ENCODE measurements at regions not wholly inside any gene's neighbourhood (a gene's known extent, or its start where the extent isn't known, plus 50 kb on each side); places are given as distances from the start of the nearest gene placed in this dataset.

DNA sequence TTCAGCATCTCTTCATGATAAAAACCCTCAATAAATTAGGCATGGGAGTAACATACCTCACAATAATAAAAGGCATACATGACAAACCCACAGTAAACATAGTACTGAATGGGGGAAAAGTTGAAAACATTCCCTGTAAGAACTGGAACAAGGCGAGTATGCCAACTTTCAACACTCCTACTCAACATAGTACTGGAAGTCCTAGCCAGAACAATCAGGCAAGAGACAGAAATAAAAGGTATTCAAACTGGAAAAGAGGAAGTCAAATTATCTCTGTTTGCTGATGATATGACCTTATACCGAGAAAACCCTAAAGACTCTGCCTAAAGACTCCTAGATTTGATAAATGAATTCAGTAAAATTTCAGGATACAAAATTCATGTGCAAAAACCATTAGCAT, 167.6 kb downstream of the TMEM38B start:
- no peak for DNase-seq (ENCODE audit: low read depth)

DNA sequence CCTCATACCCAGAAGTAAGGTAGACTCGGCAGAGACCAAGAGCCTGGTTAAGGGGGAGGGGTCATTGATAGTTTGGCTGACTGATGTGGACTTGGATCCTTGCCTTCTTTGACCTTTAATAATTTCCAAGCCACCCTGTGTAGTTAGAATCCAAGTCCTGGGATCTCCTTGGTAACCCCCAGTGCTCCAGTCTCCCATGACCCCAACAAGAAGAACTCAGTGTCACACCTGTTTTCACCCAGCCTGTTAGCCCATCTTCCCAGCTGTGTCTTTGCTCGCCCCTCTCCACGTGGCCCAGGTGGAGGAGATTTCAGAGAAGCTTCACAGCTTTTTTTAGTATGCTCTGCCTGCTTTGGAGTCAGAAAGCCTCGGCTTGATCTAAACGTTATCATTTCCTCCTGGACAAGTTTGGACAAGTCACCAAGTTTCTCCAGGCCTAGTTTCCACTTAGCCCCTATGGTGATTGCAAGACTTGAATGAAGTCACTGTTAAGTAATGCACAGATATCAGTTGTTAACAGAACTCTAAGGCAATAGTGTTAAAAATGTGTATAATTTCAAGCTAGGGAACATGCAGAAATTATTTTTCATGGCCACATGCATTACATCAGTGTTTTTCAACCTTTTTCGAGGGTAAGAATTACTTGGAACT, 170.0 kb downstream of the TMEM38B start:
- no peak for DNase-seq (ENCODE audit: low read depth)

DNA sequence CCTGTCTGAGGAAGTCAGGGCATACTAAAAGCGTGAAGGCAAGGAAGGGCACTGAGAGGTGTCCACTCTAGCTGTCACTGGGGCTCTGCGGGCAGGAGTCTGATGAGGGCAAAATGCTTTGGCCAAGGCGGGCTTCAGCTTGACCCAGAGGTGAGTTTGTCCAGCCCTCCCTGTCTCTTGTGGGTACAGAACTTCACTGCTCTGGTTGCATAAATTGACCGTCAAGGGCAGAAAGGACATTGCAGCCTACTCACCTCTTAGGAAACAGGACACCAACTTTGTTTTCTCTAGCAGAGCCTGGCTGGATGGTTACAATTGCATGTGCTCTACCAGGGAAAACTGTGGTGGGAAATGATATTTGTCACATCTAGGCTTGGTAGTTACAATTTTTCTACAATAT, 170.9 kb downstream of the TMEM38B start:
- no peak for DNase-seq (ENCODE audit: low read depth)

DNA sequence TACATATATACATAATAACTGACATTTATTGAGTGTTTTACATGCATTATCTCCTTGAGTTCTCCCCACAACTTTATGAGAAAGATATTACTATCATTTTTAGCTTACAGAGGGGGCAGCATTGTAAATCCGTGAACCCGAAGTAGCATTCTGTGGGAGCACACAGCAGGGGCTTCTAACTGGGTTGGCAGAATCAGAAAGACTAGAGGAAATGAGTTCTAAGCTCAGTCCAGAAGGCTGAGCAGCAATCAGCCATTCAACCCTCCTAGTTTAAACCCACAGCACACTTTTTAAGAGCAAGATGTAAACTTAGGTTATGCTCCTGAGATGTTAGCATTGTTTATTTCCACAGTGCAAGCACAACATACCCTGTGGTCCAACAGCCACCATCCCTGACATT, 177.2 kb downstream of the TMEM38B start:
- DNase-seq (ENCODE audit: low read depth): no peak

DNA sequence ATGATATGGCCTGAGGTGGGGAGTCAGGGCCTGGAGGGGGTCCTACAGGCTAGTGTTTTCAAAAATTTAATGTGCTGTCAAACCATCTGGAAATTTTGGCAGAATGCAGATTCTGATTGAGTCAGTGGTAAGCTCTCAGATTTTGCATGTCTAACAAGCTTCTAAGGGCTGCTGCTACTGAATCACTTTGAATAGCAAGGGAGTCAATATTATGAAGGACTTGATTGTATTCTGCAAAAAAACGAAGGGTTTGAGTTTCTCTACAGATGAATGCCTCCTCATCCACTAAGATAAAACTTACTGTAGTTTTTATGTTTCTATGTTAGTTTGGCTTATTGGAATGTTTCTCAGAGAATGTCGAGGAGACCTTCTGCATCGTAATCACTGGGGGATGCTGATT, 179.5 kb downstream of the TMEM38B start:
- no peak for DNase-seq (ENCODE audit: low read depth)

DNA sequence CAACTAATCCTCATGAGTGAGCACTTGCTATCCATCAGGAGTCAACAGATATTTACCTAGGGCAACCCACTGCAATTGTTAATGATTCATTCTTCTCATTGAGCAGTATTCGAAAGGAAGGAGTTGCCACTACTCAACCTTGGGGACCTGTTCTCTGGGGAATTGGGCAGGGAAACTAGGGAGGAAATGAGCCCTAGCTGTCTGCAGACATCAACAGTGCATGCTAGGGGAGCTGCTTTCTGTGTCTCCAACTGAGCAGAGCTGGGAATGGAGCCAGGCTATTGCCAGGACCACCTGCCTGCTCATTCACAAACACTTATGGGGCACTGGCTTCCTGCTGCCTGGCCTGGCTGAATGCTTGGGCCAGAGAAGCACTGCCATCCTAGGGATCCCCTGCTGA, 183.4 kb downstream of the TMEM38B start:
- DNase-seq (ENCODE audit: low read depth): no peak

DNA sequence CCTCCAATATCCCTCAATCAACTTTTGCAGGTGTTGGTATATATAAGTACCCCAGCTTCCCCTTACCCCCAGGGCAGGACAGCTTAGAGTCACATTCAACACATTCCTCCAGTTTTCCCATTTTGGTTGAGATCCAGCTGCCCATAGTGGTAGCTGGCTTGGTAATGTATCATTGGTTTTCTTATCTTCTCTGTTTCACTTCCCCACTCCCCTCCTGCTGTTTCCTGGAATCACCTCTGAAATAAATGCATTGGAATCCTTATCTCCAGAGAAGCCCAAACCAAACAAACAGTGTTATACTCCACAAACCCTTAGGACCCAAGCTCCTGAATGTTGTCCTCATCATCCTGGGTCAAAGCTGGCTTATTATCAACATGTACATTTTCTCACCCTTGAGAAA, 184.8 kb downstream of the TMEM38B start:
- DNase-seq (ENCODE audit: low read depth): no peak

DNA sequence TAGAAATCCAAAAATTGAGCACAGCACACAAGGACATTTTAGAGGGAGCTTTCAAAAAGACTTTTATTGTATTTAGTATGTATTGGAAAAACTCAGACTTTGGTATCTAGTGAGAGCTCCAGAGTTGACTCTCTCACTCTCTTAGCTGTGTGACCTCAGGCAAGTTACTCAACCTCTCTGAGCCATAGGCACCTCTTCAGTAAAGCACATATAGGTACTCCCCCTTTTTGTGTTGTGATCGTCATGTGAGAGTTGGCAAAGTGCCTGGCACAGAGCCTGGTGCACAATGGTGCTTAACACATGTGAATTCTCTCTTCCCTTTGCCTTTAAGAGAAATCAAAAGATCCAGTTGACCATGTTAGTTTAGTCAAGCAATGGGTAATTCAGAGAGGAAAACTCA, 186.2 kb downstream of the TMEM38B start:
- no peak for DNase-seq (ENCODE audit: low read depth)

DNA sequence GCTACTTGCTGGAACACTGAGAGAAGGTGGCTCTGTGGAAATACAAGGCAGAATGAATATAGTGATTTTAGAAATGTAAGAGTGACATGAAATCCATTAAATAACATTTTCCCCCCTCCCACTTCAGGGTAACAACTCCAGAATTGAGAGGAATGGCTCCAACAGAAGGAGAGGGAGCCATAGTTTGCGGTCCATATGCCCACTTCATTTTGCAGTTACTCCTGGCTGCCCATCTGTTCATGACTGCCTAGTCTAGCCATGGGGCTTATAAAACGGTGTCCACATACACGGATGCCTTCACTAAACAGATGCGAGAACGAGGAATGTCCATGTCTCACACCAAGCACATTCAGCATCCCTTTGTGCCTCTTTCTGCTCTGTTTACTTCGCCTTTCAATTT, 186.7 kb downstream of the TMEM38B start:
- DNase-seq (ENCODE audit: low read depth): no peak

DNA sequence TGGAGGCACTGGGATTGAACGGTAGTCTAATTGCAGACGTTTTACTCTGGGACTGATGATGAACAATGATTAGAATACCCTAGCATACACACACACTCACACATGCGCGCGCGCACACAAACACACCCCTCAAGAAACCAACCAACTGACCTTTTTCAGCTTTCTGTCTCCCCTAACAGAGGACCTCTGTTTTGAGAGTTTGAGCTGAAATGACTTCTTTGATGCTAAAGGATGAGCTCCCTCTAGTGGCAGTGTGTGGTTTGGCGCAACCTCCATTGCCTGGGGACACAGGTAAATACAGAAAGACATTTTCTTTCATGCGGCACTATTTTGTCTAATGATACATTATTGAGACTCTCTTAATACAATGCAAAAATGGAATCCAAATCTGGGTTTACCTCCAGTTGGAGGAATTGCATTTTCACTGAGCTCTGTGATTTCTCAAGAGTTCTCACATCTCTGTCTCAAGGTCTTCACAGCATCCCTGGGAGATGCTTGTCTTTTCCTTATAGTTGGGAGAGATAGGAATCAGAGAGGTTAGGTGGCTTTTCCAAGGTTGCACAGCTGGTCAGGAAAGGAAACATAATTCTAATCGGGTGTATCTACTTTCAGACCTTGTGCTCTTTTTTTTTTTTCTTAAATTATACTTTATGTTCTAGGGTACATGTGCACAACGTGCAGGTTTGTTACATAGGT, 187.5 kb downstream of the TMEM38B start:
- peak; percentile 43 for DNase-seq (ENCODE audit: low read depth)

DNA sequence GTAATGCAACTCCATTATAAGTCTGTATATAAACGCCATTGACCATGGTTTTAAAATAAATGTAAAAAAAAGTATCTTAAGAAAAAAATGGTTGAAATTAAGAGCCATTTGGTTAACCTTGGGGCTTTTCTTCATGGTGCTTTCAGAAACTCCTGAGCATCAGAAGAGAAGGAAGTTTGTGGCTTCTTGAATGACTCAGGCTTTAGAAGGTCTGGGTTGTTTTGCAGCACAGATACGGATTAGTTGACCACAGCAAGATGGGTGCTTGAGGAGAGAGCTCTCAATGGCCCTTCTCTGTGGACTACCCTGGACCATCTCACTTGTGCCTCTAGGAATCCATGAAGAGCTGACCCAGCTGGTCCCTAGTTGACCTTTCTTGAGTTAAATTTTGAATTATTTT, 189.5 kb downstream of the TMEM38B start:
- DNase-seq (ENCODE audit: low read depth): no peak

DNA sequence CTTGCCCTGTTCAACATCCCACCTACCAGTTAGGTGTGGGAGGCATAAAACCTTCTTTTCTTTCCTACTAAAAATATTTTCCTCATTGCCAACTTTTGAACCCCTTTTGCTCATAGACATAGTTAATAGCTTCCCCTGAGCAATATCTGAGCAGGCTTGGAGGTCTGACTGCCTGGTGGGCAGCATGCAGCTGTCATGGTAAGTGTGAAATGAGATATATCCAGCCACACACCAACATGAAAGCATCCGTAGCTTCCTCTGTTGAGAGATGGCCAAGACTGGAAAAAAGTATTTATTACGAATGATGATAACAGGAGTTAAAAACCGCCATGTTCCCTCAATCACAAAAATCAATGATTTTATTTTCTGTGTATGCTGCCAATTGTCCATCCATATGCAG, 190.1 kb downstream of the TMEM38B start:
- DNase-seq (ENCODE audit: low read depth): no peak

DNA sequence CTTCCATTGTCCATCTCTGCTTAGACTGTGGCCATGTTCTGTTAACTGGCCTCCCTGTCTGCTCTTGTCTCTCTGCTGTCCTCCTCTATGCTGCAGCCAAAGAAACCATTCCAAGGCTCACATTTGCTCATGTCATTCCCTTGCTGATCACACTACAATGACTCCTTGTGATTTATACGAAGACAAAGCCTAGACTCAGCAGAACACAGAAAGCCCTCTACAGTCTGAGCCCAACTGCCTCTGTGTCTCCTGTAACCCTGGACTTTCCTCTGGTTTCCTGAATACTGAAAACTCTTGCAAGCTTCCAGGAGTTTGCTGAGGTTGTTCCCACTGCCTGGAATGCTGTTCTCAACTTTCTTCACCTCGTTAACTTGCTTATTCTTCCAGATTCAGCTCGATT, 191.8 kb downstream of the TMEM38B start:
- DNase-seq (ENCODE audit: low read depth): no peak

DNA sequence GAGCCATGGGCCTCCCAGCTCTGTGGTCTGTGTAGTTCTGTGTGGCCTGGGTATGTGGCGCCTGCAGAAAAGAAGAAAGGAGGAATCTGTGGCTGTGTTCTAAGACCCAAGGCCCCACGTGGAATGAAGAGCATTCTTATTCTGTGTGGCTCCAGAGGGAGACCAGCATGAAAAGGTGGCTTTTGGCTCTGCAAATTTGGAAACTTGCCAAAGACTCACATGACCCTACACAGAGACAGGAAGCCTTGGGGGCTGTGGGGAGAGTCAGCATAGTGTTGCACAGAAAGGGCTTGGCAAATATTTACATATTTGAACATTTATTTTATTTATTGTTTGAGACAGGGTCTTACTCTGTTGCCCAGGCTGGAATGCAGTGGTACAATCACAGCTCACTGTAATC, 193.3 kb downstream of the TMEM38B start:
- DNase-seq (ENCODE audit: low read depth): no peak

DNA sequence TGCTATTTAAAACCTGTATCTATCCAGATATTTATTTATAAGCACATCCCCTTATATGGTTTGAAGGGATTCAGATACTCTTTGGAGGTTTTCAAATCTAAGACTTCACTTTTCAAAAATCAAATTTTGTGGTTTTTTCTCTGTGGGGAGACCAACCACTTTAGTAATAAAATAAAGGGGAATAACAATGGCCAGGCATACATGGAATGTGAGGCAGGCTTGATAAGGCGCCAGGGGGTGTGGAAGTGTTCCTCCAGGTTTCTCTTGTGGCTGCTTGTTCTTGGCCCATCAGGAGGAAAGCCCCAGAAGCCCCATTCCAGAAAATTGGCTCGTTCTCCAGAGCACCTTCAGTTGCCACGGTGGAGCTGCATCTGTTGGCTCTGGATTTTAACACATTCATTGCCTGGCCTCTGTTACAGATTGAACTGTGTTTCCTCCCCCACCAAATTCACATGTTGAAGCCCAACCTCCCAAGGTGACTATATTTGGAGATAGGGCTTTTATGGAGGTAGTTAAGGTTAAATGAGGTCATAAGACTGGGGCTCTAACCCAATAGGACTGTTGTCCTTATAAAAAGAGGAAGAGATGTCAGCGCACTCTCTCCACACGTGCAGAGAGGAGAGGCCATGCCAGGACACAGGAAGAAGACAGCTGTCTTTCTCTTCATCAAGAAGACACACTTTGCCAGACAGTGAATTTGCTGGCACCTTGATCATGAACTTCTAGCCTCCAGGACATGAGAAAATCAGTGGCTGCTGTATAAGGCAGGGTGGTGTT, 195.9 kb downstream of the TMEM38B start:
- DNase-seq (ENCODE audit: low read depth): no peak

DNA sequence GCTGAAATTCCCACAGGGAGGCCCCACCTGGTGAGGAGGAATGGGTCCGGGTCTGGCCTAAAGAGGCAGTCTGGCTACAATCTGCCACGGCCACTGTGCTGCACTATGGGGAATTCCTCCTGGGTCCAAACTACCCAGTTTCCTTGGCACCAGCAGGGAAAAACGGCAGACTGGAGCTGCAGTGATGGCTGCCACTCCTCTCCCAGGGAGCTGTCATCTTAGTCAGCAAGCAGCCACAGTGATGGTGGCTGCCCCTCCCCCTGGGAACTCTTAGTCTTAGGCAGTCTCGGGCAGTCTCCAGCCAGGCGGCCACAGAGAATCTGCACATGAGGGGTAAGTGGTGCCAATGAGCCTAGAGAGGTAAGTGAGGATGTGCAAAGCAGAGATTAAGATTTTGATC, 205.8 kb downstream of the TMEM38B start:
- DNase-seq (ENCODE audit: low read depth): no peak

DNA sequence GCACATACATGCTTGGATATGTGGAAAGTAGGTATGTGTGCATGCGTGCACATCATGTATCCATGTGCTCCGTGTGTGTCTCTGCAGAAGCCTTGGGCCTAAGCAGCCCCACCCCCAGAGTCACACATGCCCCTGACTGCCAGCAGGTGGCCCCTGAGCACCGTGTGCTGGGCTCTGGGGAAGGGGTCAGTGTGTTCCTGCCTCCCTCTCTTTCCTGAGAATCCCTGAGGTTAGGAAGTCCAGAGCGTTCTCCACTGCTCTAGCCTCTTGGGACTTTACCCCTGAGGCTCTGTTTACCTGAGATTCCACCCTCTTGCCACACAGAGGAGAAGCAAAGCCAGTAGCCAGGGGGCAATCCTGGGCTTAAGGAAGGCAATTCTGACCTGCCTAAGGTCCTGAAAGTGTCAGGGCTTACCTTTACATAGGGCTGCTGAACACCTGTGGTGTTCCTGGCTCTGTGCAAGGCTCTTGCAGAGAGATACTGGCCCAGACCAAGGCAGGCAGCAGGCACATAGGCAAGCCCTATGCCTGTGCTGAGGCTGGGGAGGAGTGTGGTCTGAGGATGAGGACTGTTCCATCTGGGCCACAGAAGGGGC, 207.3 kb downstream of the TMEM38B start:
- no peak for DNase-seq (ENCODE audit: low read depth)

DNA sequence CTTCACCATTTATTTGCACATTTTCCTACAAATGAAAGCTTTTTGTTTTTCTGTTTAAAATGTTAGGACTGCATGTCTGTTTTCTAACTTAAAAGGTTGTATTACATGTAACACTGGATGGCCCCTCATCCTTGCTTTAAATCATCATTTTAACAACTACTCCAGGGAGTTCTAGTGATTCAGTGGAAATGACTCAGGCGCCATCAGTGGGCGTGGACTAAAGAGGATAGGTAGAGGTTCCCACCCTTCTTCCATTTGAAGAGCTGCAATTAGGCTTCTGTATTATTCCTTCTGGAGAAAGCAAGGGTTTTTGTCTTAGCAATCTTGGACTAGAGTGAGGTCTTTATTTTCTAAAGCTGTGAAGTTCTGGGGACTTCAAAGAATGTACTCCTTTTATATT, 213.7 kb downstream of the TMEM38B start:
- DNase-seq (ENCODE audit: low read depth): no peak

DNA sequence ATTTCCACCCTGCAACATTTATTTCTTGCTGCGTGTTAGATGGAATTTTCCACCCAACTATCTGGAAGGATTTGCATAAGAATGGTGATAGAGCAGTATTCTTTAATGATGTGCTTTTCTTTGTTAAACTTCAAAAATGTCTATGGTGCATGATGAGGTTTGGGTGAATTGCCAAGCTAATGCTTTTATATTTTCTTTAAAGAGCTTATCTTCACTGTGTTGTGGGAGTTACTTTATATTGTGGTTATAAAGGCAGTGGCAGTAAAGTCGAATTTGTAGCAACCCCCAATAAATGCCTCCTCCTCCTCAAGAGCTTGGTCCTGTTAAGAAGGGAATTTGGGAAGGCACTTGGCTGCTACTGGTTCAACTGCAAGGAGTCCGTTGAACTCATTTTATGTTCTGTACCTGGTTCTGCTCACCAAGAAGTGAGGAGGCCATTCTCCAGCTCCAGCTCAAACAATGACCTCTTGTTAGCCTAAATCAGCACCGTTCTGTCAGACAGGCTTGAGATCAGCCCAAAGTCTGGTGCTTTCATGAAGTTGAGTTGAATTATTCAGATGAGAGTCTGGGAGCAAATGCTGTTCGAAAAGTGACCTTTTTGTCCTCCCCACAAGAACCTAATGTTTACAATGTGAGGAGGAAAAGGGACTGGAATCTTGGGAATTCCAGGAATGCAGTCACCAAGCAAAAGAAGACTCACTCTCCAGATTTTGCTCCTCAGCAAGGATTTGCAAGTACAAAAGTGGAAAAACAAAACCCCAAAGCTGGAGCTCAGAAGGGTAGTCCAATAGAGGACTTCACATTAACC, 217.0 kb downstream of the TMEM38B start:
- no peak for DNase-seq (ENCODE audit: low read depth)

DNA sequence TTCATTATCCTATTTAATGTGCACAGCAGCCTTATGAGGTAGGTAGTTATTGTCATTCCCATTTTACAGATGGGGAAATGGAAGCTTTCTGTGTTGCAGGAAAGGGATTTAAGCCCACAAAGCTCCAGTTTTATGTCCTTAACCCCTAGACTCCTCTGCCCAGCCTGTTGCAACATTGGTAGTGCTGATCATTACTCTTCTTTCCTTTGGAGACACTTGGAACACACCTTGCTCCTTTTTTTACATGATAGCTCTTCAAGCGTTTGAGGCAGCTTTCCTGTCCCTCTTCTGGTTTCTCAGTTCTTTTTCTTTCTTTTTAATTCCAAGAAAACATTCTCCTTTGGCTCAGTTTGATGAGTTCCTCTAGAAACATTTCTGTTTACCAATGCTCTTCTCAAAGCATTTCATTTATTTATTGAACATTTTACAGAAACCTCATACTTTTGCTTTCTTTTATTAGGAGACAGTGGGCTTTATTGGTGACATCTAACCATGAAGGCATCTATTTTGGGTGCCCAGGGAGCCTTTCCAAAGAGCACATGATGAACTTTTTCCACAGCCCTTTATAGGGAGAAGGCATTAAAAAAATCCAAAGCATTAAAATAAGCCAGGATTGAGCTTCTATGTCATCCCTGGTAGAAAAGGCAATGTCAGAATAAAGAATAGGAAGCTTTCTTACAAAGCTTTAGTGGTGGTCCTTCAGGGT, 218.0 kb downstream of the TMEM38B start:
- no peak for DNase-seq (ENCODE audit: low read depth)

DNA sequence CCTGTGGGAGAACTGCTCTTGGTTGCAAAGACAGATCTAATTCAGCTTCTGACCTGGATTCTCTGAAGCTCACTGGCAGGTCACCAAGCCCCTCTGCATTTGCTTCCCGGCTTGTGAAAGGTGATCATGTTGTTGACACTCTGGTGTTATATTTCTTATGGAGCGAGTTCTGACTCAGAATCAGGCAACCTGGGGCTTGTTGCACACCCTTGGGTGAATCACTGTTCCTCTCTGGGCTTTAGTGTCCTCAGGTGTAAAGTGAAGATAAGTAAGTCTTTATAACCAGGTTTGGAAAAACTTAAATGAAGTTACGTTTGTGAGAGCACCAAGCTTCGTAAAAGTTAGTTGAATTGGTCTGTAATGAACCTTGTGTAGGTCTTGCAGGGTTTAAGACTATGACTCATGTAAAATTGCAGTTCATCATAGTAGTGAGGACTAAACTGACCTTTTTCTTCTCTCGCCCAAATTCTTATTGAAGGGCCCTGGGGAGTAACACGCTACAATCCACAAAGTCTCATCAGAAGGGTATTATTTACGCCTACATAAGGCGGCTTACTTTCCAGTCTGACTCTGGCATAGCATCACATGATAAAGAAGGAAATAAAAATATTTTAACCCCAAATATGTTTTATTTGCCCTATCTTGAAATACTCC, 218.6 kb downstream of the TMEM38B start:
- no peak for DNase-seq (ENCODE audit: low read depth)

All from stimulated activated CD8-positive, alpha-beta memory T cell treated with anti-CD3 and anti-CD28 coated beads, Interleukin-7, amount 100 ng/mL, for 24 hours (primary cell).